ENCODE measurements at regions not wholly inside any gene's neighbourhood (a gene's known extent, or its start where the extent isn't known, plus 50 kb on each side); places are given as distances from the start of the nearest gene placed in this dataset.
A peak's percentile ranks its signal among the peaks of the same experiment; 100 is the strongest.

DNA sequence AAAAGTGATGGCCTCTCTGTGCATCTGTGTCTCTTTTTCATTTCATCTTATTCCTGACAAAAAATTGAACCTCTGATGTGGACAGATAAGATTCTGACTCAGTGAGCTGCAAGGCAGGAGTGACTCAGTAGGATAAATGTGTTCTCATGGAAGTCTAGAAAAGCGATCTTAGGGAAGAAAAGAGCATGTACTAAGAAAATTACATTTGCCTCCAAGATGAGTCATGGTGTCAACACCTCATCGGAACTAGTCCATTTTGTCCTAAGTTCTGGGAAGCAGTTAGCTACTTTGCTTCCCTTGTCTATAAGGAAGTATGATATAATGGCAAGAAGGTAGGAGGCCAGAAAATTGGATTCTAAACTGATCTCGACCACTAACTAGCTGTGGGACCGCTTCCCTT, 83.5 kb upstream of the AFF2 start:
- peak; percentile 0 for DNase-seq (ENCODE audit: low read depth)
- in situ Hi-C loops (cut with HindIII; ENCODE audit: low pct_unique_long_range_greater_than_20kb, low sequenced_read_pairs): no loop called here

DNA sequence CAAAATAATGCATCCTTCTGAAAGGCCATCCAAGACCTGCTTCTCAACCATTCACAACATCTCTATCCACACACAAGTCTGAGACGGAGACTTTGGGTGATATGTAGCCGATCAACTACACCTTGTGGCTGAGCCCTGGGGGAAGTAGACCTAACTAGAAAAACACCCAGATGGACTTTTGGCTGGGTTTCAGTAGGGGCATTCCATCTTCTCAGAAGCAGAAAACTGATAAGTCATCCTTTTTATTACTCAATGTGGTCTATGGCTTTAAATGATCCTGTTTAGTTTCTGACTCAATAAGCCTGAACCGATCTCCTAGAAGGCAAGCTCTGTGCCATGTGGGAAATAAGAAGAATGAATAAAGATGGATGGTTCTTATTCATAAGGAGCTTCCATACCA, 82.5 kb upstream of the AFF2 start:
- in situ Hi-C loops (cut with HindIII; ENCODE audit: low pct_unique_long_range_greater_than_20kb, low sequenced_read_pairs): no loop called here
- peak; percentile 6 for DNase-seq (ENCODE audit: low read depth)

DNA sequence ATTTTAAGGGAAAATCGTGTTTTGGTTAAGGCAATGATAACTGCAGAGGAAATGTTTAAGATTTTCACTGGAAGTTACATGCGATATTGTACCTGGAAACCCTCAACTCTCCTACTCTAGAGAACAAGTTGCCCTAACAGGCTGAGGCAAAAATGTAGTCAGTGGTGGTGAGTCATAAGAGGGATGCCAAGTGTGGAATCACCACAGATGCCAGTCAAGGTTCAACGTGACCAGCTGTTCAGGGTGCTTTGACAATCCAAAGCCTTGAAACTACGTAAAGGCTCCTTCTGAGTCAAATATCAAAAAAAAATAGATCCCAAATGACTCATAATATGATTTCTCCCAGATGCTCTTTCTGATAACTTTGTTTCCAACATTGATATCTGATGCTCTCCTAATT, 77.9 kb upstream of the AFF2 start:
- no peak for DNase-seq (ENCODE audit: low read depth)
- in situ Hi-C loops (cut with HindIII; ENCODE audit: low pct_unique_long_range_greater_than_20kb, low sequenced_read_pairs): no loop called here

DNA sequence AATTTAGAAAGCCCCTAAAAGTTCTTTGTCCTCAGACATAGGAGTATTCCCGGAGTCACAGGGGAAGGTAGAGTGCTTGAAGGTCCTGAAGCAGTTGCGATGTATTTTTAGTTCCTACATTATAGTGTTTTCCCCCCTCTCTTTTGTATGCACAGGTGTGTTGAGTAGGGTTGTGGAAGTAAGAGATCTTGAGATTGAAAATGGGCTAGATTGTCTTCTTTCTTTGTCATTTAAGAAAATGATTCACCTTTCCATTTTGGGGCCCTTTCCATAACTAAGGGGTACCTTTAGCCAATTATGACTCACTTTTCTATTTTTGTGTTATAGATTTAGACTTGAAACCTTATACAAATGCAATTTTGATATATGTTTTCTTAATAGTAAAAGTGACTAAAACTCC, 75.8 kb upstream of the AFF2 start:
- in situ Hi-C loops (cut with HindIII; ENCODE audit: low pct_unique_long_range_greater_than_20kb, low sequenced_read_pairs): no loop called here
- DNase-seq (ENCODE audit: low read depth): no peak

DNA sequence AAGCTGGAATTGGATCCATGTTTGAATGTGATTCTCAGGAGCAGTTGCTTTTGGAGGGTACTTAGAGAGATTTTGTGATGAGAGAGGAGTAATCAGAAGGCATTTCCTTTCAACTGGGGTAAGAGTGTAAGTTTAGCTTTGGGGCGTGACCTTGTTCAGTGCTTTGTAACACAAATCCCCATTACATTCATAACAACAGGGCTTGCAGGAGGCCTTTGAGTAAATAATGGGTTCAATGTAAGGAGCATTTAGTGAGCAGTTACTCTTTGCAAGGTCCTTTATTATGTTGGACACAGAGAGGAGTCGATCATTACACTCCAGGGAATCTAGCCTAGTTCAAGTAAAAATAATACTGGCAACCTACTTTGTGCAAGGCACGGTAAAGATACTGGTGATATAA, 74.0 kb upstream of the AFF2 start:
- no peak for DNase-seq (ENCODE audit: low read depth)
- in situ Hi-C loops (cut with HindIII; ENCODE audit: low pct_unique_long_range_greater_than_20kb, low sequenced_read_pairs): no loop called here

DNA sequence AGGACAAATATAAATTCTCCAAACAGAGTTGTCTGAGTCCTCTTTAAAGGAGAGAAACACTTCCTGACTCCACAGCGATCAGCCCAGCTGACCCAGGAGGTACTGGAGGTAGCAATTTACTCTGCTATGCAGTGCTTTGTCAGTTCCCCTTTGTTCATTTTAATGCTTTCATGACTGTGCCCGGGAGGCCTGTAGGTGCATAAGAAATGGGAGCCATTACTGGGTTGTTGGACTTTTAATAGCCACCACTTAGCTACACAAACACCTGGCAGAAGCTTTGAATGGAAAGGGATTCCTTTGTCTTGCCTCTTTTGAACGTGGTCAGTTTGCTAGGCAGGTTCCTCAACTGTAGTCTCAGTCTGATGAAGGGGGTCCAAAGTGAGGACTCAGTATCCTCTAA, 59.0 kb upstream of the AFF2 start:
- DNase-seq (ENCODE audit: low read depth): no peak
- in situ Hi-C loops (cut with HindIII; ENCODE audit: low pct_unique_long_range_greater_than_20kb, low sequenced_read_pairs): no loop called here

DNA sequence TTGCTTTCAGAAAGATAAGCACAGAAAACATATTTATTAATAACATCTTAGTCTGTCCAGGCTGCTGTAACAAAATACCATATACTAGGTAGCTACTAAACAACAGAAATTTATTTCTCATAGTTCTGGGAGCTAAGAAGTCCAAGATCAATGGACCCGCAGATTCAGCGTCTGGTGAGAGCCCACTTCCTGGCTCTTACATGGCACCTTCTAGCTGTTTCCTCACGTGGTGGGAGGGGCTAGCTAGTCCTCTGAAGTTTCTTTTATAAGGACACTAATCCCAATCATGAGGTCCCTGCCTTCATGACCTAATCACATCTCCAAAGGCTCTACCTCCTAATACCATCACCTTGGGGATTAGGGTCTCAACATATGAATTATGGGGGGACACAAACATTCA, 57.2 kb upstream of the AFF2 start:
- DNase-seq (ENCODE audit: low read depth): no peak
- in situ Hi-C loops (cut with HindIII; ENCODE audit: low pct_unique_long_range_greater_than_20kb, low sequenced_read_pairs): no loop called here

DNA sequence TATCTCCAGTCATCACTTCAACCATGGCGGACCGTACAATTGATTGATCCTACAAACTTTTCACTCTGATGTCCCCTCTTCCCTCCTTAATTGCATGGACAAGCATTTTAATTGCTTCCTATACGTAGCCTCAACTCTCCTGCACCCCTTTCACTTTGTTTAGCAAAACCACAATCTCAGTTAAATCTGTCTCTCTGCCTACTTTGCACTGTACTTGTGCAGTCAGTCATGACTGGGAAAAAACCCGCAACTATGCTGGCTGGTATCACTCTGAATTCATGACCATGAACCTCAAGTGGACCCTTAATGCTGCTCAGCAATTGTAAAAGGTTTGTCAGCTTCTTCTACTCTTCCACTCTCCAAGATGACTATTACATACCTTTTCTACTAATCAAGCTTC, 51.7 kb upstream of the AFF2 start:
- no peak for DNase-seq (ENCODE audit: low read depth)
- in situ Hi-C loops (cut with HindIII; ENCODE audit: low pct_unique_long_range_greater_than_20kb, low sequenced_read_pairs): no loop called here

Data from Caki2 (cell line).